DND-41 (cell line): ENCODE measurements at regions not wholly inside any gene's neighbourhood (a gene's known extent, or its start where the extent isn't known, plus 50 kb on each side); places are given as distances from the start of the nearest gene placed in this dataset.

Experiments
- CTCF ChIP-seq: IDR thresholded peaks from 2 replicates; pipeline ENCODE4 v1.5.1; 2012; ENCODE audit warnings: borderline replicate concordance, low read length, moderate library complexity, mild to moderate bottlenecking; ENCODE audit not compliant: poor library complexity, severe bottlenecking; ENCODE audit errors: extremely low read depth
- EZH2 ChIP-seq: IDR thresholded peaks from 3 replicates; pipeline ENCODE4 v1.6.1; 2012; ENCODE audit warnings: borderline replicate concordance, low read depth, mild to moderate bottlenecking, moderate library complexity, low read length, inconsistent platforms; ENCODE audit not compliant: severe bottlenecking

- no peak for TF ChIP-seq CTCF
- TF ChIP-seq EZH2 = no peak
Measured at GRCh38 chr17:69981441-69981840, 93.6 kb upstream of the KCNJ16 start.
